HCT116 (cell line): ENCODE measurements at regions not wholly inside any gene's neighbourhood (a gene's known extent, or its start where the extent isn't known, plus 50 kb on each side); places are given as distances from the start of the nearest gene placed in this dataset.

Experiments used
- CEBPB ChIP-seq: IDR thresholded peaks from 2 replicates; pipeline ENCODE4 v1.6.1; 2012; ENCODE audit warnings: low read depth
- CTCF ChIP-seq, 3 experiments: fragments of 200-600 bp in 1 of 3; sonication (generic) in 1 of 3; IDR thresholded peaks in 2 of 3; conservative IDR thresholded peaks in 1 of 3; 2 replicates each; pipeline ENCODE4 v1.5.1; 2012 to 2017; ENCODE audit warnings: low read depth in 2 of 3, low read length in 2 of 3, antibody characterized with exemption in 1 of 3, borderline replicate concordance in 1 of 3, control low read depth in 1 of 3, mild to moderate bottlenecking in 1 of 3, mixed read lengths in 1 of 3, mixed run types in 1 of 3, moderate library complexity in 1 of 3; ENCODE audit not compliant: insufficient read depth in 1 of 3
- EZH2 ChIP-seq: fragments of 200-600 bp; sonication (generic); IDR thresholded peaks from 2 replicates; pipeline ENCODE4 v1.6.1; 2017; ENCODE audit warnings: antibody characterized with exemption, mixed run types
- MAX ChIP-seq: IDR thresholded peaks from 2 replicates; pipeline ENCODE4 v1.6.1; 2012
- POLR2A ChIP-seq: IDR thresholded peaks from 2 replicates; pipeline ENCODE4 v1.7.0; 2011; ENCODE audit warnings: borderline replicate concordance; ENCODE audit not compliant: insufficient read depth, insufficient read length; ENCODE audit errors: extremely low read depth
- SP1 ChIP-seq: IDR thresholded peaks from 2 replicates; pipeline ENCODE4 v1.6.1; 2012; ENCODE audit warnings: low read depth
- TCF7L2 ChIP-seq: IDR thresholded peaks from 2 replicates; pipeline ENCODE4 v1.7.0; 2011; ENCODE audit warnings: borderline replicate concordance, inconsistent platforms; ENCODE audit not compliant: insufficient read depth, insufficient read length; ENCODE audit errors: extremely low read depth

- TF ChIP-seq CTCF (IDR thresholded peaks at IDR 0.05 in 2 of 3, conservative IDR thresholded peaks at IDR 0.05 in 1 of 3; ENCODE audit: borderline replicate concordance in 1 of 3, insufficient read depth in 1 of 3, low read depth in 2 of 3, low read length in 2 of 3) (no peak), MAX (no peak), EZH2 (no peak), SP1 (no peak), POLR2A (no peak), TCF7L2 (no peak), CEBPB (no peak)
These were observed 116.6 kb downstream of the NTMT2 start for GRCh38 chr1:170262276-170262939.
